Neural progenitor cell (in vitro differentiated cells): ENCODE measurements at regions not wholly inside any gene's neighbourhood (a gene's known extent, or its start where the extent isn't known, plus 50 kb on each side); places are given as distances from the start of the nearest gene placed in this dataset.

Source experiments
- DNase-seq: peaks from one replicate; pipeline ENCODE4 v3.0.0-alpha.2; 2016; ENCODE audit warnings: low spot score
- H2AFZ ChIP-seq: fragments of 200-600 bp; sonication (generic); replicated peaks from 2 replicates; pipeline ENCODE4 v1.6.1; 2016; ENCODE audit warnings: antibody characterized with exemption
- H3F3A ChIP-seq: fragments of 200-600 bp; sonication (generic); 2 replicates; pipeline ENCODE4 v1.6.1; 2016; ENCODE audit warnings: antibody characterized with exemption, low read depth
- H3K27ac ChIP-seq: fragments of 200-600 bp; sonication (generic); 2 replicates; pipeline ENCODE4 v1.5.1; 2016; ENCODE audit warnings: mild to moderate bottlenecking
- H3K27me3 ChIP-seq: fragments of 200-600 bp; sonication (generic); 2 replicates; pipeline ENCODE4 v1.6.1; 2016; ENCODE audit warnings: mild to moderate bottlenecking, moderate library complexity
- H3K36me3 ChIP-seq: fragments of 200-600 bp; sonication (generic); 2 replicates; pipeline ENCODE4 v1.5.1; 2016
- H3K4me1 ChIP-seq: fragments of 200-600 bp; sonication (generic); 2 replicates; pipeline ENCODE4 v1.6.1; 2016; ENCODE audit warnings: mixed run types
- H3K4me2 ChIP-seq: fragments of 200-600 bp; sonication (generic); 2 replicates; pipeline ENCODE4 v1.6.1; 2016
- H3K4me3 ChIP-seq: fragments of 200-600 bp; sonication (generic); 2 replicates; pipeline ENCODE4 v1.5.1; 2016
- H3K79me2 ChIP-seq: fragments of 200-600 bp; sonication (generic); 2 replicates; pipeline ENCODE4 v1.6.1; 2016; ENCODE audit warnings: low read depth
- H3K9ac ChIP-seq: fragments of 200-600 bp; sonication (generic); 2 replicates; pipeline ENCODE4 v1.6.1; 2016
- H3K9me3 ChIP-seq: fragments of 200-600 bp; sonication (generic); 2 replicates; pipeline ENCODE4 v1.5.1; 2016; ENCODE audit warnings: low read depth
- H4K20me1 ChIP-seq: fragments of 200-600 bp; sonication (generic); 2 replicates; pipeline ENCODE4 v1.6.1; 2016; ENCODE audit warnings: low read depth
- H3K27ac Mint-ChIP-seq: 3 replicates; pipeline ENCODE4 v1.8.0; 2021; ENCODE audit warnings: mixed read lengths
- H3K27me3 Mint-ChIP-seq: 2 replicates; pipeline ENCODE4 v1.8.0; 2022; ENCODE audit warnings: low read depth, mild to moderate bottlenecking, inconsistent platforms, moderate library complexity, mixed read lengths; ENCODE audit not compliant: insufficient read depth
- H3K36me3 Mint-ChIP-seq: 3 replicates; pipeline ENCODE4 v1.8.0; 2021; ENCODE audit warnings: mixed read lengths
- H3K4me1 Mint-ChIP-seq: 3 replicates; pipeline ENCODE4 v1.8.0; 2021; ENCODE audit warnings: mixed read lengths
- H3K4me3 Mint-ChIP-seq: 3 replicates; pipeline ENCODE4 v1.8.0; 2021; ENCODE audit warnings: mild to moderate bottlenecking, moderate library complexity, mixed read lengths
- H3K9me3 Mint-ChIP-seq: 3 replicates; pipeline ENCODE4 v1.8.0; 2020; ENCODE audit warnings: mixed read lengths
- EZH2 ChIP-seq: fragments of 200-600 bp; sonication (generic); IDR thresholded peaks from 2 replicates; pipeline ENCODE4 v1.6.1; 2017; ENCODE audit warnings: antibody characterized with exemption, mild to moderate bottlenecking, moderate library complexity
- EZH2phosphoT487 ChIP-seq: fragments of 200-600 bp; sonication (generic); IDR thresholded peaks from 2 replicates; pipeline ENCODE4 v1.6.1; 2017; ENCODE audit warnings: antibody characterized with exemption
- TF ChIP-seq, protein P1 (sequence below): fragments of 200-600 bp; sonication (generic); IDR thresholded peaks from 2 replicates; pipeline ENCODE4 v1.5.1; 2017; ENCODE audit warnings: antibody characterized with exemption, mild to moderate bottlenecking

DNA sequence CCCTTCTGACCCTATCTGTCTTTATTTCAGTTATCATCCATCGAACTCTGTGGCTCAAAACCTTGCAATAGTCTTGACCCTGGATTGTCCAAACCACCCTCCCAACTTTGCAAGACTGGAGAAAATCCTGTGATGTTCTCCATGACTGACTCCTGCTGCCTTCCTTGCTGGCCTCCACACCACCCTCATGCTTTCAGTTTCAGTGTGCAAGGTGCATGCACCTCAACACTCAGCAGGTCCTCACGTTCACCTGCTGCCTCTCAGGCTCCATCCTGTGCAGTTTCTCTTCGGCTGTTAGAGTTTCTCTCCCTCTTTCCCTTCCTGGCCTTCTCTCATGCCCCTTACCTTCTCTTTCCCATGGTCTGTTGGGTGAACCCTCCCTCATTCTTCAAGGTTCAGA, 59.4 kb upstream of the ASIC2 start:
- H3K27ac Mint-ChIP-seq = no peak overlapping the region
- Histone ChIP-seq H4K20me1 (no peaks in the 10 kb centered on the region), H3K27me3 (no peaks in the 10 kb centered on the region), H3K4me3 (no peak overlapping the region), H3K36me3 (no peaks in the 10 kb centered on the region), H3K9ac (no peak overlapping the region), H3K4me1 (no peaks in the 10 kb centered on the region), H3K79me2 (no peaks in the 10 kb centered on the region), H3K27ac (no peak overlapping the region), H2AFZ (no peak overlapping the region), H3K9me3 (no peaks in the 10 kb centered on the region), H3F3A (no peaks in the 10 kb centered on the region), H3K4me2 (no peak overlapping the region)
- H3K4me3 Mint-ChIP-seq = no peak overlapping the region
- DNase-seq = no peak
- no peaks in the 10 kb centered on the region for H3K9me3 Mint-ChIP-seq
- H3K27me3 Mint-ChIP-seq = peaks cover 7% of the 10 kb centered on the region
- TF ChIP-seq, protein P1, sequence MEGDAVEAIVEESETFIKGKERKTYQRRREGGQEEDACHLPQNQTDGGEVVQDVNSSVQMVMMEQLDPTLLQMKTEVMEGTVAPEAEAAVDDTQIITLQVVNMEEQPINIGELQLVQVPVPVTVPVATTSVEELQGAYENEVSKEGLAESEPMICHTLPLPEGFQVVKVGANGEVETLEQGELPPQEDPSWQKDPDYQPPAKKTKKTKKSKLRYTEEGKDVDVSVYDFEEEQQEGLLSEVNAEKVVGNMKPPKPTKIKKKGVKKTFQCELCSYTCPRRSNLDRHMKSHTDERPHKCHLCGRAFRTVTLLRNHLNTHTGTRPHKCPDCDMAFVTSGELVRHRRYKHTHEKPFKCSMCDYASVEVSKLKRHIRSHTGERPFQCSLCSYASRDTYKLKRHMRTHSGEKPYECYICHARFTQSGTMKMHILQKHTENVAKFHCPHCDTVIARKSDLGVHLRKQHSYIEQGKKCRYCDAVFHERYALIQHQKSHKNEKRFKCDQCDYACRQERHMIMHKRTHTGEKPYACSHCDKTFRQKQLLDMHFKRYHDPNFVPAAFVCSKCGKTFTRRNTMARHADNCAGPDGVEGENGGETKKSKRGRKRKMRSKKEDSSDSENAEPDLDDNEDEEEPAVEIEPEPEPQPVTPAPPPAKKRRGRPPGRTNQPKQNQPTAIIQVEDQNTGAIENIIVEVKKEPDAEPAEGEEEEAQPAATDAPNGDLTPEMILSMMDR = no peak
- no peak for TF ChIP-seq EZH2phosphoT487
- no peak for TF ChIP-seq EZH2
- no peaks in the 10 kb centered on the region for H3K4me1 Mint-ChIP-seq
- H3K36me3 Mint-ChIP-seq = no peaks in the 10 kb centered on the region

DNA sequence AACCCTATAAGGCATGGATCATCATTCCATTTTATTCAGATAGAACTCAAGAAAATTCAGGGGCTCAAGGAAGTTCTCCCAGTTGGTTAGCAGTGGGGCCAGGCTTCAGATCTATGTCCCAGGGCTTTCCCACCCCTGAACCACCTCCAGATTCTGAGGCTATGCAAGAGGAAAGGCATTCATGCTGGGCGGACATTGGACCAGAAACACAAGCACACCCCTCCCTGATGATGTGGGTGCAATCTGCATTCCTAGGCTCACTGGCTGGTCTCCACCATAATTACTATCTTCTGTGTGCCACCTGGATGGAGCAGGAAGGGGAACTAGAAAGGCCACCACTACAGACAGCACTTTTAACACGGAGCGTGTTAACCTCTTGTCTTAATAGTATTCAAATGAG, 63.2 kb upstream of the ASIC2 start:
- Mint-ChIP-seq H3K27ac (no peak overlapping the region), H3K36me3 (no peaks in the 10 kb centered on the region), H3K9me3 (no peaks in the 10 kb centered on the region), H3K4me3 (no peak overlapping the region), H3K27me3 (peaks cover 6% of the 10 kb centered on the region), H3K4me1 (no peaks in the 10 kb centered on the region)
- DNase-seq = no peak
- Histone ChIP-seq H2AFZ (no peak overlapping the region), H4K20me1 (no peaks in the 10 kb centered on the region), H3K27ac (no peak overlapping the region), H3K4me2 (no peak overlapping the region), H3K79me2 (no peaks in the 10 kb centered on the region), H3K36me3 (no peaks in the 10 kb centered on the region), H3K4me1 (no peaks in the 10 kb centered on the region), H3K27me3 (no peaks in the 10 kb centered on the region), H3K9me3 (no peaks in the 10 kb centered on the region), H3K4me3 (no peak overlapping the region), H3F3A (no peaks in the 10 kb centered on the region), H3K9ac (no peak overlapping the region)
- no peak for TF ChIP-seq EZH2phosphoT487
- TF ChIP-seq, protein P1 = no peak
- no peak for TF ChIP-seq EZH2

DNA sequence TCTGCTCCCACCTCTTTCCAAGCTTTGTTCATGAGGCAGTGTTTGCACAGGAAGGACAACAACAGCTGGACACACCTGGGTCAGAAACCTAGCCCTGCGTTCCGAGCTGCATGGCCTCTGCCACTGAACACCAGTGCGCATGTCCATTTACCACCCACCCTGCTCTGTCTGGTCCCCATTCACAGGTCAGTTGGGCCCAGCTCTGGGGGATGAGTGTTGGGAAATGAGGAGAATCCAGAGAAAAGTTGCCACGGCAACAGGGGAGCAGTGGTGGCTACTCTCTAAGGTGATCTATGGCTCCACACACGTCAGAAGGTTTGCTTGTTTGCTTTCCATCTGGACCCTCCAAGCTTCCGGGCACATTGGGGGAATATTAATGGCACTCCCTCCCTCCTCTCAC, 70.4 kb upstream of the ASIC2 start:
- no peak overlapping the region for H3K27ac Mint-ChIP-seq
- H3K9ac ChIP-seq = no peak overlapping the region
- TF ChIP-seq, protein P1 = no peak
- no peak for TF ChIP-seq EZH2
- no peak for TF ChIP-seq EZH2phosphoT487
- H3K4me3 ChIP-seq = no peak overlapping the region
- no peak overlapping the region for H2AFZ ChIP-seq
- H3K27me3 ChIP-seq = no peaks in the 10 kb centered on the region
- no peaks in the 10 kb centered on the region for H4K20me1 ChIP-seq
- no peak overlapping the region for H3K27ac ChIP-seq
- H3K4me2 ChIP-seq = no peak overlapping the region
- peaks cover 8% of the 10 kb centered on the region for H3K4me1 ChIP-seq
- H3K4me3 Mint-ChIP-seq = no peak overlapping the region
- H3K27me3 Mint-ChIP-seq = peaks cover 12% of the 10 kb centered on the region
- DNase-seq = no peak
- peaks cover 2% of the 10 kb centered on the region for H3K9me3 Mint-ChIP-seq
- no peaks in the 10 kb centered on the region for H3K36me3 ChIP-seq
- no peaks in the 10 kb centered on the region for H3K36me3 Mint-ChIP-seq
- no peaks in the 10 kb centered on the region for H3F3A ChIP-seq
- peaks cover 5% of the 10 kb centered on the region for H3K4me1 Mint-ChIP-seq
- H3K79me2 ChIP-seq = no peaks in the 10 kb centered on the region
- H3K9me3 ChIP-seq = no peaks in the 10 kb centered on the region
